HG02642 (cell line): ENCODE measurements at regions not wholly inside any gene's neighbourhood (a gene's known extent, or its start where the extent isn't known, plus 50 kb on each side); places are given as distances from the start of the nearest gene placed in this dataset.

ENCODE experiments used
- ATAC-seq: cut with Tn5 transposase; IDR thresholded peaks from one replicate; pipeline ENCODE4 v1.9.1; 2021; ENCODE audit warnings: mild to moderate bottlenecking; ENCODE audit not compliant: unreplicated experiment, poor library complexity

DNA sequence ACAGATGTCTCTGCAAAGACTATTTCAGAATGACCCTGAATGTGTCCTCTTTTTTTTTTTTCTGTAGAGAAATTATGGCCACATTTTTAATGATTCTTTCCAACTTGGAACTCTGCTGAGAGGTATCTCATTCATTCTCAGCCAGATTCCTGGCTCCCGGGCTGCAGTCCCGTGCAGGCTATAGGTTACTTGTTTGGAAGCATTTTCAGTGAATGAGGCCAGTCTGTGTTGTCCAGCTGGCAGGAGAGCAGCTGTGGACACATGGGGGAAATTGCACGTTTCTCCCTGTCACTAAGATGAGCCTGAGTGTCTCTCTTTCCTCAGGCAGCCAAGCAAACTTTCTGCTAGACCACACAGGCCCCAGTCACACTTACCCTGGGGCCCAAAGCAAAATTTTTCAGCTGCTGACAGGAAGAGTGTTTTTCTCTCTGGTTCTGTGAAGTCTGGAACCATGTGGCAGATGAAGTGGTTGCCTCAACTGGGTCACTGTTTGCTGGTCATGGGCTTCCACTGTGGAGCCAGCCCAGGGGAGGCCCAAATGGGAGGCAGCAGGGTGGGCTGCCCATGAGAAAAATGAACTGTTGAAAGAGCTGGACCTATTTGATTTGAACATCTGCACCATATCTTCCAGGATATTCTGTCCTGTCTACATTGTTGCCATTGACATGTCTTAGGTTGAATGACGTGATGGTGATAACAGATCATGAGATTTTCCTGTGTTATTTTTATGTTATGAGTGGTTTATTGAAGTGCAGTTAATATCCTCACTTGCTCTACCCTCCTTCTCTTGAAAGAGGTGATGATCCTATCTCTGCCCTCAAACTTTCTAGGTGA lies 431.2 kb downstream of the LPIN1 start:
- ATAC-seq: peak; percentile 73

GRCh38 chr2:12178289-12179080 lies 432.1 kb downstream of the LPIN1 start:
- no peak for ATAC-seq

DNA sequence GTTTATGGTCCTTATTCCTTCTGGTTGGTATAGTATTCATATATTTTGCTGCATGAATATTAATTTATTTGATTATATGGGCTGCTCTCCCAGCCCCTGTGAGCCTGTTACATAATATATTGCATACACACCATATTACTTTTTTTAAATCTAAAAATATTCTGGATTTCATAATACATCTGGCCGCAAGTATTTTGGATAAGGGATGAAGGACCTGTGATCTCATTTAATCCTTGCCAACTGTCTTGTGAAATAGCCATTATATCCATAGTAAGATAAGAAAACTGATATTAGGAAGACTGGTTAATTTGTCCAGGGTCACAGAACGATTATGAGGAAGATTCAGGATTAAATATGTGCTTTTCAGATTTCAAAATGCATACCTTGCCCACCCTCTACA lies 433.6 kb downstream of the LPIN1 start:
- no peak for ATAC-seq

DNA sequence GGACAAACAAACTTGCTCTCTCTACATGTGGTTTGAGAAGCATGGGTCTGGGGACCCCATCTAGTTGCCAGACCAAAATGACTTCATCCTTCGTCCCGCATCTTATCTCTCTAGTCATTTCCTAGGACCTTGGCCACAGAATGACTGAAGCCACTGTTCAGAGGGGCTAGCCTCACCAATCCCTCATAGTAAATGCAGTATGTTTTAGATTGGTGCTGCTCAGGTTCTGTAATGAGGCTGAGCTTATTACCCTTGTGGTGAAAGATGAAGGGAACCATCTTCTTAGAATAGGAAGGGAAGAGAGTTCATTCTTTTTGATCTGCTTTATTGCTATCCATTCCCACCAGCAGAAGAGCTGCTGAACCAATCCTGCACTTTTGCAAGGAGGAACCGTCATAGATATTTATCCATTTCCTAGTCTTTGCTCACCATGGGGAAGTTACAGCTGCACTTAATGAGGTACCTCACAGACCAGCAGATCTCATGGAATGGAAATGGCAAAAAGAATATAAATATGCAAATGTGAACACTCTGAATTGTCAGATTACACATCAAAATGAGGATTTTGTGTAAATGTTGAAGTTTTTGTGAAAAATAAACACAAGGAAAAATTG lies 436.7 kb downstream of the LPIN1 start:
- ATAC-seq: no peak

GRCh38 chr2:12192762-12193161 lies 446.3 kb downstream of the LPIN1 start:
- ATAC-seq: no peak

- ATAC-seq: no peak
Observed at GRCh38 chr2:12194968-12195367, 448.5 kb downstream of the LPIN1 start.

GRCh38 chr2:12196495-12196894 lies 450.1 kb downstream of the LPIN1 start:
- ATAC-seq: no peak

GRCh38 chr2:12197133-12197532 lies 450.7 kb downstream of the LPIN1 start:
- ATAC-seq: no peak

DNA sequence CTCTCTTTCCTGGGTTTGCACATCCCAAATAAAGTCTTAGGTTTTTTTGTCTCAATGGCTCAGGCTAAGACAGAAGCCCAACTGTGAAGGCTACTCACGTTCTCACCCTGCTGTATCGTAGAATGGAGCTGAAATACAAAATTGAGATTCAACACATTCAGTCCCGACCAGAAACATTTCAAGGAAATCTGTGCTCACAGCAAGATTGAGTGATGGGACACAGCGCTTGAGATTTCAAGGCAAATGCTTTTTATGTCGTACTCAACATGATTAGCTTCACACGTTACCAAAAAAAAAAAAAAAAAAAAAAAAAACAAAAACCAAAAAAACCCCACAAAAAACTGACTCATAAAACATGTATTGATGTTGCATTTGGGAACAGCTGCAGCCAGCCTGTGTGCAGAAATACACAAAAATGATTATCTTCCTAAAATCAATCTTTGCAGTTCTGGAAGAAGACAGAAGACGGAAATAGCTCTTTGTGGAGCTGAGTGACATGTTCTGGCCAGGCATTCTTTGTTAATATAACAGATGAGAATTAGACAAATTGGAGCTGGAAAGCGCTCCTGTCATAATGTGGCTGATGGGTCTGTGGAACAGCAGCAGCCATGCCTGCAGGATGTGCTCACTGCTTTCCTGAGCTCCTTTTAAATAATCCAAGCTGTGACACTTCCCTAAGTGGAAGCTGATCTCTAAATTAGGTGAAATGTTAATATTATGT lies 453.2 kb downstream of the LPIN1 start:
- ATAC-seq: no peak

- no peak for ATAC-seq
Observed at GRCh38 chr2:12201369-12201768, 454.9 kb downstream of the LPIN1 start.

- ATAC-seq: no peak
Observed at GRCh38 chr2:12202313-12203075, 456.1 kb downstream of the LPIN1 start.

DNA sequence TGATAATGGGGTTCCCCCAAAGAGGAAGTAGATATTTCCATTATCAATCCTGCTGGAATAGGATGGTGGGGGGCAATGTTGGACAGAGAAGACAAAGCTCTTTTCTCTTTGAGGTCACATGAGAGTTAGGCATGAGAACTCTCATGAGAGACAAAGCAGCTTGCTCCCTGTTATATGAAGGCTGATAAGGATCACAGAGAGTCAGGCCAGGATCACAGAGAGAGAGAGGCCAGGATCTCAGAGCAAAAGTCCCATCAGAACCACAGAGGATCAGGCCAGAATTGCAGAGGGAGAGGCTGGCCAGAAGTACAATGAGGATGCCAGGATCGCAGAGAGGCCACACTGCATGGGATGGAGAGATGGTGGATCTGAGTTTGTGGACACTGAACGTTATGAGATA lies 457.1 kb downstream of the LPIN1 start:
- ATAC-seq: no peak

GRCh38 chr2:12205086-12205485 lies 458.7 kb downstream of the LPIN1 start:
- no peak for ATAC-seq

- no peak for ATAC-seq
Observed at GRCh38 chr2:12207491-12207890, 461.1 kb downstream of the LPIN1 start.

DNA sequence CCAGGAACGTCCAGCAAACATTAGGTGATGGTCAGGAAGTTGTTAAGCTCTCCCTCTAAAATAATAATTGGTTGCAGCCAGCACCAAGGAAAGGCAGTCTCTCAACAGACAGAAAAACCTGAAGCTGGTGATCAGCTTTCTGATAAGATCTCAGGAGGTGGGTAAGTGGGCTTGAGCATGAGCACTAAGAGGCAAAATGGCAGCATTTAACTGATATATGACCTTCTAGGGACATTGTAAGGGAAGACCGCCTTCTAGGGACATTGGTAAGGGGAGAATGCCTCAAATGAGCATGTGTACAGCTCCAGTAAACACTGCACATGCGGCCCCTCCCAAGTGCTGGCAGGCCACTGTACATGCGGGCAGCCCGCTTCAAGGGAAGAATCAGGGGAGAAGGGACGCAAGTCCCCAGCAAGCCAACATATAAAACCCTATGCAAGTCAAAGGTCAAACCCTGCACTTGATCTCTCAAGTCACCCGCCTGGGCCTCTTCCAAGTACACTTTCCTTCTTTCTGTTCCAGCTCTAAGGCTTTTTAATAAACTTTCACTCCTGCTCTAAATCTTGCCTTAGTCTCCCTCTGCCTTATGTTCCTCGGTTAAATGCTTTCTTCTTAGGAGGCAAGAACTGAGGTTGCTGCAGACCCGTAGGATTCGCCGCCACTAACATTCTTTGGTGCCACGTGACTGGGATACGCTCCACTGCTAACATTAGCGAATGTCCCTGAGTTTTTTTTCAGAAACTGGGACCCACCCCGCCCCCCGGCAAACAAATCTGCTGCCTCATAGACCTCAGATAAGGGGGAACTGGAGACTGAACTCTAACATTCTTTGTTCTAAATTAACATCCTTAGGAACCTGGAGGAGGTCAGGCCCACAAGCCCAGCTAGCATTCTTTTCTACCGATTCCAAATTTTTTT lies 463.8 kb downstream of the LPIN1 start:
- no peak for ATAC-seq

DNA sequence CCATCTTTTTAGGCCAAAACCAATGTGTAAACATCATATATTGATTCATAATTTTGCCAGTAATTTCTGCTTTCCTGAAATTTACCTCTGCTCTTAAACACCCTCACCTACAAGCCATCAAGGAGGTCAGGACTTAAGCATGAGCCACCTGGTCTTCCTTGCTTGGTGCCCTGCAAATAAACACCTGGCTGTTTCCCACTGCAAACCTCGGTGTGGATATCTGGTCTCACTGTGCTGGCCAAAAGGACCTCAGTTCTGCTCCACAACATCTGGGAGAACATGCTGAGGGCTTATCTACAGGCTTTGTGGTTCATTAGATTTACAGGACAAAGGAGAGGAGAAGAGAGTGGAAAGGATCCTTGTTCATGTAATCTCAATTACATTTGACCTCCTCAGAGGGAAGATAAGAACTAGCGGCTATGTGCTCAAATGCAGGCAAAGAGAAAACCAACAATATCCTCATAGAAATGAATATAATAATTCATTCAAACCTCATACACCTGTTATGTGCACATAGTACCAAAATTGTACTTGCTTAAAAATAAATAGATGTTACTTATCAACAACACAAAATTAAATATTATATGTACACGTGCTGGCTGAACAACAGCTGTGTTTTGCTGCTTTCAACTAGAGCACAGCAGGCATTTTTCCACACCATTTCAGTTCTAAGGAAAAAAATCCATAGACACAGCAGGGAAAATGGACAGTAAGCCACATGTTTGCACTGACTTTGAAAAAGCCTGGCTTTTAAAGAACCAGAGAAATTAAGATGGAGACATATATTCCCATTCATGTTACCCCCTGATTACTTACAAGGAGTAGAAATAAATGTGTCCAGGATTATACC lies 465.1 kb downstream of the LPIN1 start:
- no peak for ATAC-seq

GRCh38 chr2:12212841-12213597 lies 466.6 kb downstream of the LPIN1 start:
- ATAC-seq: no peak
